Midbrain (tissue), 1 donor: ENCODE measurements at regions not wholly inside any gene's neighbourhood (a gene's known extent, or its start where the extent isn't known, plus 50 kb on each side); places are given as distances from the start of the nearest gene placed in this dataset.

Experiments used
- DNase-seq: peaks from one replicate; lab custom pipeline; 2025; lab: John Stamatoyannopoulos, UW

DNA sequence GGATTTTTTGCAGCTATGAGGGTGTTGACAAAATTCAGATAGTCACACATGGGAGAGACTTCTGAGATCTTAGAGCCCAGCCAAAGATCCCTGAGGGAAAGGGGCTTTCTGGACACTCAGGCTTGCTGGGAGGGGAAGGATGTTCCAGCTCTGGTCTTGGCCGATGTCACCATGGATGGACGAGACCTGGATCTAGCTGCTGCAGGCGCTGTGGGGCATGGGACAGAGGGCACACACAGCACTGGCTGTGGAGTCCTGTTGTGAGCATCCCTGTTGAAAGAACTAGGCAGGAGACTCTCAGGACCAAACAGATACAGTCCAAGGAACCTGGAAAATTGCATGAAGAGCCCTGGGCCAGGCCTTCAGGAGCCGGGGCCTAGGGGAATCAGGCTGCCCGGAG lies 80.1 kb upstream of the SDK2 start:
- no peak for DNase-seq

DNA sequence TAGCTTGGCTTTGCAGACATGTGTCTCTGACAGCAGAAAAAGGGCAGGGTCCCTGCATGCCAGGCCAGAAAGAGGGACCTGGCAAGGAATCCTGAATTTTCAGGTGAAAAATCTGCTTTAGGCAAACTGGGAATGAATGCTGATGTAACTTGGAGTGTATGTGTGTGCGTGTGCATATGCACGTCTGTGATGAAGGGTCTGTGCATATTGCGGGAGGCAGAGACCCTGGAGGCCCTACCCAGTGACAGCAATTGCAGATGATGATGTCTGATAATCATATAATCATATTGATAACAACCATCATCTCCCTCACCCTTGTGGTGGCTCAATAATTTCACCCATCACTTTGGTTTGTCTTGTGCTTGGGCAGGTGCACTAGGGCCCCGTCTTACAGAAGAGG lies 80.7 kb upstream of the SDK2 start:
- no peak for DNase-seq

DNA sequence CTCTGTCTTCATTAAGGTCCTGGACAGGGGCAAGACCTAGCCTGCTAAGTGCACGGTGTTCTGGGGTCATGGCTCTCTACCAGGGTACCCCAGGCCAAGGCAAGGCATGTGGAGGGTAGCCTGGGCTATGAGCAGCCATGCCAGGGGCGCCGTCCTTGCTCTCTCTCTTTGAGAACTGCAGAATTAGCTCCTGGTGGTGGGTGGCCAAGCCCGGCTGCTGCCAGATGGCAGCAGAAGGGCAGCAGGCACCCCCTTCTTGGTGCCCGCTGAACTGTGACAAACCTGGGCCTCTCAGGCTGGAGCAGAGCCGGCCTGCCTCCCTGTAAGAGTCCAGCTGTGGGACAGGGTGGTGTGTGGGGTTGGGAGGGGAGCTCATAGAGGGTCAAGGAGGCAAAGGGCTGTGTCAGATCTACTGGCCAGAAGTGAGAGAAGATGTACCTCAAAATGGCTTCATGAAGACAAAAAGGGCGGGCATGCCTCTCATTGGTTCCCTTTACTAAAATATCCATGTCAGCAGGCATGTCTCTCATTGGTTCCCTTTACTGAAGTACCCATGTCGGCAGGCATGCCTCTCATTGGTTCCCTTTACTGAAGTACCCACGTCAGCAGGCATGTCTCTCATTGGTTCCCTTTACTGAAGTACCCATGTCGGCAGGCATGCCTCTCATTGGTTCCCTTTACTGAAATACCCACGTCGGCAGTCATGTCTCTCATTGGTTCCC lies 81.7 kb upstream of the SDK2 start:
- DNase-seq = no peak

DNA sequence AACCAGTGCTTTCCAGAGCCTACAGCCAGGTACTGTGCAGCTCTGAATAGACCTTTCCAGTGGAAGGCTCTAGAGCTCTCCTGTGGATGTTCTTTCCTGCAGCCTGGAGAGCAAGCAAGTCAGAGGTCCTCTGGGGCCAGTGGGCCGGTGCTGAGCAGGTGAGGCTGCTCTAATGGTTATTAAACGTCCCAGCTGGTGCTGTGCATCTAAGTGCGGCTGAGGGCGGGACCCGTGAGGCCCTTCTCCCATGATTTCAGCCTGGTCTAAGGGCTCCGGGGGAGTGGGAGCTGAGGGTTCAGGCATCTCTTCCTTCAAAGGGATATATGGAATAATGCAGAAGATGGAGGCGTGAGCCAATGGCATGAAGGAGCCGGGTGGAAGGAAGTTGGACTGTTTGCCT lies 83.7 kb upstream of the SDK2 start:
- DNase-seq = no peak

DNA sequence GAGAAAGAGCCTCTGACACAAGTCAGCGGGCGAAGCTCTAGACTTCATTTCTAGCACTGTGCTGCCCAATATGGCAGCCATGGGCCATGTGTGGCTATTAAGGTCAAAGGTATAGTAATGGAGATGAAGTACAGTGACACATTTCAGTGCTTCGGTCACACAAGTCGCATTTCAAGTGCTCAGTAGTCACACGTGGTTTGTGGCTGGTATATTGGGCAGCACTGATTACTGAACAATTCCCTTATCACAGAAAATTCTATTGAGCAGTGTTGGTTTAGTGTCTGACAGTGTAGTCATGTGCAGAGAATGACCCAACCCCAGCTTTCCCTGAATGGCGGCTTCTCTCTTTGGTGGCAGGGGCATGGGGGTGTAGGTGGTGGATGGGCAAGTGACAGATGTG lies 84.9 kb upstream of the SDK2 start:
- DNase-seq = no peak

DNA sequence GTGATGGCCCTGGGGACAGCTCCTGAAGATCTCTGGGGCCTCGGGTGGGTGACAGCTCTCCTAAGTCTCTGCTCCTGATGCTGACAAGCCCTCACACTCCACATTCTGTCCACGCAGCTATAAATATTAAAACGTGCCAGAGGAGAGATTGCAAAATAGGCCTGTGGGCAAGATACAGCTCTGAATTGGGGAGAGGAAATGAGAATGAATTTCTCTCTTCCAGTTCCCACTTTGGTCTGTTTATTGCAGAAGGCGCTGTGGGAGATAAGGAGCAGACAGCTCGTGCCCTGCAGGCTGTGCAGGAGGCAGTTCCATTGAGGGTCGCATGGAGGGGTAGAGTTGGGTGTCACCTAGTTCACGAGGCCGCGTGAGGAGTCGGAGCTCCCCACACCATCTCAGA lies 87.5 kb upstream of the SDK2 start:
- DNase-seq = no peak

DNA sequence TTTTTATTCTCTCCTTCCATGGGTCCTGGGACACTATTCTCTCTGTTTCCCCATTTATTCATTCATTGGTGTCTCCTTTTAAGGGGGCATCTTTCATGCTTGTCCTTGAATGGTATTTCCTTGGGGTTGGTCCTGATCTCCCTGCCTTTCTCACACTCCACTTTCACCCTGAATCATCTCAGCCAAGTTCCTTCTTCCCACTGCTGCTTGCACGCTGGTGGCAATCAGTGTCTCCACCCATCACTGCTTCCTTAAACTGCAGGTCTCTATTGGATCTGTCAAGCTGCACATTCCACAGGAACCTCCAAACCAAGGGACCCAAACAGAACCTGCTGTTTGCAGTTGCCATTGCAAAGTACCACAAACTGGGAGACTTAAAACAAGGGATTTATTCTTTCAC lies 89.3 kb upstream of the SDK2 start:
- no peak for DNase-seq

DNA sequence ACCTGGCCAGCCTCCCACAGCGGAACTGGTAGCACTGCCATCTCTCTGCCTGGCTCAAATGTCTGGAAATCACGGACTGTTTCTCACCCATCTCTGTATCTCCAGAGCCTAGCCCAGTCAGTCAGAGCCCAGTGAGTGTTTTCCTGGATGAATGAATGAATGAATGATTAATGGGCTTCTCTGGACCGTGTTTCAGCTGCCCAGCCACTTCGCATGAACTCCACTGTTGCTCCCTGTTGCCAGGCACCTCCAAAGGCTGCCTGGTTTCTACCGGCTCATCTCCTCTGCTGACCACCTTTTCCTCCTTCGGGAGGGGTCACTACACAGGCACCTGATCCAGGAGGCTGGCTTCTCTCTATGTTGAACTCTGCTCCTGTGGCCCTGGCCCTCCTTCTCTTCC lies 91.0 kb upstream of the SDK2 start:
- no peak for DNase-seq

DNA sequence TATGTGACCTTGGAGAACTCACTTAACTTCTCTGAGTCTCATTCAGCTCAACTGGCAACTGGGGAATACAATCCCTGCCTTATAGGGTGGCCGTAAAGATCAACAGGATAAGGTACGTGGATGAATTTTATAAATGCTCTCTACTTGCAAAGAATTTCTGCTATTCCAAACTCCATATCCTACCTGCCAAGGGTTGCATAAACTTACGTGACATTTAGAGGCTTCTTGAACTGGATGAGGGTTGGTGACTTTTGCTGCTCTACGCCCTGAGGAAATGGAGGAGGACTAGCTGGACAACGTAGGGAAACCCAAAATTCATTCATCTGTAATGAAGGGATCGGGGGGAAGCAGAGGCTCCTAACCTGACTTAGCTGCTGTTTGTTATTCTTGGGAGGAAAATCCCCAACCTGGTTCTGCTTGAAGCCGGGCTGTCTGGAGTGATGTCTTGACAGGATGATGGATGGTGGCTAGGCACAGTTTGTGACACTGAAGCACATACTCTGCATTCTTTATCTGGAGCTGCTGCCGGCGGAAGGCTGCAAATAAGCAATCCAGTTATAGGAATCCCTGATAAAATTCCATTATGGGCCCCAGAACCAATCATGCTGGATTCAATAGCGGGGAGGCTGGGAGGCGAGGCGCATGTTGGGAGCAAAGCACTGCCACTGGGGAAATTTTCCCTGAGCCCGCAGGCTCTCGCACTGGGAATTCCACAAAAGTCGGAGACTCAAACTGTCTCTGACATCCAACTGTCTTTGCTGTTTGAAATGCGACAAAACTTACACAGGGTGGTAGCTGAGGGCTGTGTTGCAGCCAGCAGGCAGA lies 94.7 kb upstream of the SDK2 start:
- no peak for DNase-seq

DNA sequence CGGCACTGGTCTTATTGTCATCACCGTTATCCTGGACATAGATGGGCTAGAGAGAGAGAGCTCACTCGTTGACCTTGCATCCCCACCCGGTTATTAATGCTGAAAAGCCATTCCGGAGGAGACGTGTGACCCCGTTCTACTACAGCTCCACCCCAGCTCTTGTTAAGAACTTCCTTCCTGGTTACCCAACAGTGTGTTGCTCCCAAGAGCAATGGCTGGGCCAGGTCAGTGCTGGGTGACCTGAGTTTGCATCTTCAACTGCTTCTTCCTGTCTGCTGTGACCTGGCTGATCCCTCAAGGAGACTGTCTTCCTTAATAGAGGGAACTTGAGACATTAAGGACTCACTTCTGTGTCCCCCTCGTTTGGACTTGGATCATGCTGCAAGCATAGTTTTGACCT lies 96.1 kb upstream of the SDK2 start:
- DNase-seq = no peak

DNA sequence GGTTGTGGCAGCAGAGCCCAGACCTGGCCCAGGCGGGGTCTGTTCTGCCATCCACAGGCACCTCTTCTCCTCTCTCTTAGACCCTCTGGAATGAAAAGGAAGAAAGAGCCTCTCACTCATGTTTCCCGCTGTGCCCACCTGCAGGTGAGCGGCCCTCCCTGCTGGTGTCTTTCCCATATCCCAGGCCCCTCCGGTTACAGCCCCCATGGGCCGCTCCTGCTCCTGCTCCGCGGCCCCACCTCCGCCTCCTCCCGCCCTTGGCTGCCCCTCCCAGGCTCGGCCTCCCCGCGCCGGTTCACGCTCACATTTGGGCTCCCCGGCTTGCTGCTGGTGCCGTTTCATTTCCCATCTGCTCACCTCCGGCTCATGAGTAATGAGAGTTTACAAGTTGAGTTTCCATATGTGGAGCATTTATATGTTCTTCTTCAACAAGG lies 98.7 kb upstream of the SDK2 start:
- no peak for DNase-seq

DNA sequence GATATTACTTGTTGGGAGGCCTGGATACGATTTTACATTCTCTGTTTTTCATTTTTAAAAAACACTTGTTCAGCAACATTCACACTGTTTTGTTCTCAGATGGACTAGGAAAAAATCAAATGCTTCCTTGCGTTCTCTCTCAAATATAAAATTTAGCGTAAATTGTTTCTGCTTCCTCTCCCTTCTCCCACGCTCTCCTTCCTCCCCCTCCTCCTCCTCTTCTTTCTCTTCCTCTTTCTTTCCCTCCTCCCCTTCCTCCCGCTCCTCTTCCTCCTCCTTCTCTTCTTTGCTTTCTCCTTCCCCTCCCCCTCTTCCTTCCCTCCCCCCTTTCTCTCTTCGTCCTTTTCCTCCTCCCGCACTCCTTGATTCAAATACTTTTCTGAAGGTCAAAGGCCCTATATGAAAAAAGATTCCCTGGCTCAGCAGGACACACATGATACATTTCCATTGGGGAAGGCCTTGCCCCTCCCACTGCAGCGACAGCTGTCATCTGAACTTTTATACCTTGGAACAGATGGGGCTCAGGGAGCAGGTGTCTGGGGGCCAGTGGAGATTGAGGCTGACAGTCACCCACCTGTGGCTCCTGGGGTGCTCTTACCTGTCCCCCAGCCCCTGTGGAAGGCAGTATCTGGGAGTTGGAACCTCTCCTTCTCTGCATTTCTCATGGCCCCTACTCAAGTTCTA lies 99.4 kb upstream of the SDK2 start:
- no peak for DNase-seq

DNA sequence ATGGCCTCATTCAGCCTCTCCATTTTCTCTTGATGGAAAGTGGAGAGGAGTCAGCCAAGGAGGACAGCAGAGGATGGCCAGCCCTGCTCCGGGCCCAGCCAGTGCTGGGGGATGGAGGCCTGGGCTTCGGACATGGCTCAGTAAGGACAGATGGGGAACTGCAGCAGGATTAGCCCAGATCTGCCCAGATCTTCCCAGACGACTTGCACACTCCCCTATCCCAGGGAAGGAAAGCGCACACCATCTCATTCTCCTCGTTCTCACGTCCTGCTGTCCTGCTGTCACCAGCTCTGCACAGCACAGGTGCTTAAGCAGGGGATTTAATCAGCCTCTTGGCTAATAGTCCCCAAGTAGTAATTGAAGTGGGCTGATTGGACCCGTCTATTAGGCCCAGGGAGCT lies 100.2 kb upstream of the SDK2 start:
- DNase-seq = no peak

DNA sequence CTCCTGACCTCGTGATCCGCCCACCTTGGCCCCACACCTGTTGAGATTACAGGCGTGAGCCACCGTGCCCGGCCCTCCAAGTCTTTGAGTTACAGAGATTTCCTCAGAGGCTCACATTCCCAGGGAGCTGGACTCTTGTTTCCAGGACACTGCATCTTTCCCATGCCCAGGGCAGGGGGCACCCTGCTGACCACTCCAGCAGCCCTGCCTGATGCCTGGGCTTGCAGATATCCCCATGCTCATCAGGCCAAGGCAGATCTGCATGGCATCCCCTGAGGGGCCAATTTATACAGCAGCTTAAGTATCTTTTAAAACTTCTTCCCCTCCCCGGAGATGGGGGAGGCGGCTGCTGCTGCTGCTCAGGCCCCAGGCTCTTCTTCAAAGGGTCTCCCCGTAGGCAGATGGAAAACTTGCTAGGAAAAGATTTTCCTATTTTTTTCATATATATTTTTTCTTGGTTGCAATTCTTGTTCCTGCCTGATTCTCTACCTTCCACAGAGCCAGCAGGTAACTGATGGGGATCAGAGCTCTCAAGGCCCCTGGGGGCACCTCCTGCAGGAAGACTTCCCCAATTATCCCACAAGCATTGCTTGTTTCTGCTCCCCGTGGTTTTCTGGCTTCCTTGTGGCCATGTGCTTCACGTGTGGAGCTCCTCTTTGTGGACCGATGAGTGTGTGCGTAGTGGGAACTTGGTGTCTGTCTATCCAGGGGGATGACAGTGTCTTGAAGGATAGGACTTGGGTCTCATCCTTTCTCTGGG lies 102.2 kb upstream of the SDK2 start:
- no peak for DNase-seq

DNA sequence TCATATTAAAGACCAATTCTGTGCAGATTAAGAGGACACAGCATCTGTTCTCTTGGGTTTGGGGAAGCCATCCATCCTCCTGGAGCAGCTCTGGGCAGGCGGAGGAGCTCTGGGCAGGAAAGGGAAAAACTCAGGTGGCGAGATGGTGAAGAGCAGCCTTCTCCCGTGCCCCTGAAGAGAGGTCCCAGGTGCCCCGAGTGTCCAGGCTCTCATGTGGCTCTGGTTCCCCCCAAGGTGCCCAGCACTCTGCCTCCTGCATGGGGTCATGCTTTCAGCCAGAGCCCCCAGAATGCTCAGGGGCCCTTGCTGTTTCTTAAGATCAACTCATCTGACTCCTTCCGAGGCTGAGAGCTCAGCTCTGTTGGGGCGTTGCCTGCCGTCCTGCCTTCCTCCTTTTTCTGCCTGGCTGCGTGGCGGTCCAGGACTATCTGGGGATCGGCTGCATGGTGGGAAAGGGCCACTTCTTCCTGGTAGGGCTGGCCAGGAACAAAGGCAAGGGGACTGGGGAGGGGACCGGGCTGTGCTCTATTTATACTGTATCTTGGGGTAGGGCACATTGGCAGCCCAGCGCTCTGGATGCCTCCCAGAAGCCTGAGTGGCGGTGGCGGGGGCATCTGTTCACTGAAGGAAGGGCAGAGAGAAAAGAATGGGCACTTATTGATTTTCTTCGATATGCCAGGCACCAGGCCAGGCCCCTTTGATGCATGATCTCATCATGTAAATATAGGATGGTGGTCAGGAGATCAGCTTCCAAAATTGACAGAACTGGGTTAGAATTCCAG lies 103.2 kb upstream of the SDK2 start:
- no peak for DNase-seq

DNA sequence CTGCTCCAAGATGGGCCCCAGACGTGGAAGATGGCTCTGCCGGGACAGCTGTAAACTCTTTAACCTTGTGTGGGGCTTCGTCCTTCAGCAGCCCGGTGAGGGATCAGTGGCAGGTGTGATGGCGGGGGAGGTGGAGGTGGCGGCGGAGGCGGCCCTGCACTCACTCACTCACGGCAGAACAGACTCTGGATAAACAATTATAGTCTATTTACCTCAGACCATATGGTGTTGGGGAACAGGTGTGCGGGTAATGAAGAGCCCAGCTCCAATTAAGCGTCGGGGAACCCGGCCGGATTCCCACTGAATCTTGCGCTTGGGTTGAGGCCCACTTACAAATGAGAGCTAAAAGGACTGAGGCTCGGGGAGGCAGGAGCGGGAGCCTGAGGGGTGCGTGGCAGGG lies 104.3 kb upstream of the SDK2 start:
- no peak for DNase-seq

DNA sequence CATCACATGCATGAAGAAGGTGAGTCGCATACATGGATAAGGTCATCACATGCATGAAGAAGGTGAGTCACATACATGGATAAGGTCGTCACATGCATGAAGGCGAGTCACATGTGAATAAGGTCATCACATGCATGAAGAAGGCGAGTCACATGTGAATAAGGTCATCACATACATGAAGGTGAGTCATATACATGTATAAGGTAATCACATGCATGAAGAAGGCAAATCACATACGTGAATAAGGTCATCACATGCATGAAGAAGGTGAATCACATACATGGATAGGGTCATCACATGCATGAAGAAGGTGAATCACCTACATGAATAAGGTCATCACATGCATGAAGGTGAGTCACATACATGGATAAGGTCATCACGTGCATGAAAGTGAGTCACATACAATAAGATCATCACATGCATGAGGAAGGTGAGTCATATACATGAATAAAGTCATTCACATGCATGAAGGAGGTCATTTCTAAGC lies 105.1 kb upstream of the SDK2 start:
- no peak for DNase-seq

DNA sequence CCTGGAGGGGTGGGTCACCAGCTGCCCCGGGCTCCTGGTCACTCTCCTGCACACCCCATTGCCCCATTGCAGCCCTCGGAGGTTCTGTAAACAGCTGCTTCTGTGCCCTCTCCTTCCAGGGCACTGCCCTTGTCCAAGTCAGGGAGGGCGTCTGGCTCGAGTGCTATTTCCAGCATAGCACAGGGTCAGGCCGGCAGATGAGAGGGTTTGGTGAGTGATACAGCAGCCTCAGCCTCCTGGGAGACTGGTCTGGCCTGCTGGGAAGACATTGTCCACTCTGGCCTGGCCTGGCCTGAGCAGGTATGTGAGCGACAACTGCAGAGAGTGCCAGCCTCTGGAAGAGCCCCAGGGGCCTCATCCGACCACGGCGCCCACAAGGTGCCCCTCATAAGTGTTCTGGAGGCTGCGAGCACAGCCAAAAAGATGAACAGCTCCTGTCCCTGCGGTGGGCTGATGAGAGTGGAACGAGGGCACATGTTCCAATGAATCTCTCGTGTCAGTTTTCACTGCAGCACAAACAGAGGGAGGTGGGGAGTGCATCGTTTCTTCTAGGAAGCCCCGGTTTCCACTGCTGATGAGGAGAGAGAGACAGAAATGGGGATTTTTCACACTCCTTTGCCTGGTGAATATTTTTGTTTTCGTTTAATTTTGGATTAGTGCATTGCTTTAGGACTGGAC lies 105.8 kb upstream of the SDK2 start:
- no peak for DNase-seq

DNA sequence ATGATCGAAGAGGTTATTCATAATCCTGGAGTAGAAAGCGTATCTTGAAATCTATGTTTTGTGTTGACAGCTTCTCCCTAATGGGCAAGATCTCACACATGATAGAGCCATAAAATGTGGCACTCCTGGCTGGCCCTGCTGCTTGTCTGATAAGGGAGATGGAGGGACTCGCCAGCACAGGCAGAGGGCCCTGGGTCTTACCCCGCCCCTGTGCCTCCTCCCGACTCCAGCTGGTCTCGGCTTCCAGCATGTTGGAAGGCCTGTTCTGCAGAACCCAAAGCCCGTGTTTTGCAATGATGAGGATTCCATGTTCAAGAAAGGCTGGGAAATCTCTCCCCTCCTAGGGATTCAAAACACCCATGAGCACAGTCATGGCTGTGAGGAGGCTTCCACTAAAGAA lies 106.7 kb upstream of the SDK2 start:
- no peak for DNase-seq

DNA sequence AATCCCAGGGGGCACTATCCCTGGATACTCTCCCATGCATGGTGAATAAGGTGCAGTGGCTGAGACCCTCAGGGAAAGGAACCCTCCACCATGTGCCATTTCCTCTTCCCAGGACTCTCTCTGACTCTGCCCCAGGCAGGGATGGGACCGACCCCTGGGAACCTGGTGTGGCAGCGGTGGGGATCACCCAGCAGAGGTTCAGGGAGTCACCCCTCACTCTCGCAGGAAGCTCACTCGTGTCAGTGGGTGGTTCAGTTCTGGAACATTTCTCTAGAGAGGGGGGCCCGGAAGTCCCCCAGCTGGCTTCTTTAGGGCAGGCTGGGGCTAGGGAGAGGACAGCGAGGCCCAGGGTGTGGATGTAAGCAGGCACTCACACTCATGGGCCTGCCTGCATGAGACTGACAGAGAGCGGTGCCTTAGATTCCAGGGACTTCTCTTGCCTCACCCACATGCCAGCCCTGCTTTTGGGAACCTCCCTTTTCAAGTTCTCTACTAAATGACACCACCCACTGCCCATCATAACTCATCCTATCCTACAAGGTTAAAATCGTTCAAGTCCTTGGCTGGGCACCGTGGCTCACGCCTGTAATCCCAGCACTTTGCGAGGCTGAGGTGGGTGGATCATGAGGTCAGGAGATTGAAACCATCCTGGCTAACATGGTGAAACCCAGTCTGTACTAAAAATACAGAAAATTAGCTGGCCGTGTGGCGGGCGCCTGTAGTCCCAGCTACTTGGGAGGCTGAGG lies 109.7 kb upstream of the SDK2 start:
- no peak for DNase-seq
